Mucosa of rectum (tissue), 2 donors: ENCODE measurements at regions not wholly inside any gene's neighbourhood (a gene's known extent, or its start where the extent isn't known, plus 50 kb on each side); places are given as distances from the start of the nearest gene placed in this dataset.
"Not testable (repeated sequence)": the region's sequence is repeated elsewhere in the genome, so short reads cannot be mapped to it uniquely, and the experiment has no call there.

Experiments used
- H3K27ac ChIP-seq, 2 donors: one replicate each; pipeline ENCODE4 v1.7.0; 2013; ENCODE audit warnings: inconsistent platforms in 2 of 2, low read depth in 2 of 2, low read length in 2 of 2
- H3K27me3 ChIP-seq, 2 donors: one replicate each; pipeline ENCODE4 v1.7.0; 2013; ENCODE audit warnings: low read length in 2 of 2; ENCODE audit not compliant: control insufficient read depth in 2 of 2, insufficient read depth in 2 of 2
- H3K36me3 ChIP-seq, 2 donors: one replicate each; pipeline ENCODE4 v1.7.0; 2013; ENCODE audit warnings: low read length in 2 of 2; ENCODE audit not compliant: control insufficient read depth in 2 of 2, insufficient read depth in 2 of 2
- H3K4me1 ChIP-seq, 2 donors: one replicate each; pipeline ENCODE4 v1.7.0; 2013; ENCODE audit warnings: low read length in 2 of 2, mild to moderate bottlenecking in 1 of 2; ENCODE audit not compliant: control insufficient read depth in 2 of 2, insufficient read depth in 2 of 2
- H3K4me3 ChIP-seq, 2 donors: one replicate each; pipeline ENCODE4 v1.7.0; 2013; ENCODE audit warnings: low read length in 2 of 2
- H3K9ac ChIP-seq, 2 donors: one replicate each; pipeline ENCODE4 v1.7.0; 2013; ENCODE audit warnings: low read length in 2 of 2, low read depth in 1 of 2, mild to moderate bottlenecking in 1 of 2
- H3K9me3 ChIP-seq, 2 donors: one replicate each; pipeline ENCODE4 v1.7.0; 2013; ENCODE audit warnings: low read length in 2 of 2; ENCODE audit not compliant: control insufficient read depth in 2 of 2
- donor health status: healthy.
- donor health status: Normal muscosa, but diverticular disease.

DNA sequence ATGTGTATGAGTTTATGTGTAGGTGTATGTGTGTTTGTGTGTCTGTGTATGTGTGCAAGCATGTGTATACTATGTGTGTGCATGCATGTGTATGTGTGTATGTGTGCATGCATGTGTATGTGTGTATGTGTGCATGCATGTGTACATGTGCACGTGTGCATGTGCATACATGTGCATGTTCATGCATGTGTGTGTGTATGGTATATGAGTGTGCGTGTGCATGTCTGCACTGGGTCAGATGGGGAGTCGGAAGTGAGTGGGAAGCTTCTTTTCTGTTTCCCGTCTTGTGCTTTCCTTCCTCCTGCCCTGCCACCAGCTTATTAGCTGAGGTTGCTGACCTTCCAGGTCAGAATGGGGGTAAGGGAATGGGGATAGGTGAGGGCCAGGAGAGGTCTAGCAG lies 174.7 kb downstream of the MAP2K4 start:
- no peak overlapping the region for H3K9ac ChIP-seq

DNA sequence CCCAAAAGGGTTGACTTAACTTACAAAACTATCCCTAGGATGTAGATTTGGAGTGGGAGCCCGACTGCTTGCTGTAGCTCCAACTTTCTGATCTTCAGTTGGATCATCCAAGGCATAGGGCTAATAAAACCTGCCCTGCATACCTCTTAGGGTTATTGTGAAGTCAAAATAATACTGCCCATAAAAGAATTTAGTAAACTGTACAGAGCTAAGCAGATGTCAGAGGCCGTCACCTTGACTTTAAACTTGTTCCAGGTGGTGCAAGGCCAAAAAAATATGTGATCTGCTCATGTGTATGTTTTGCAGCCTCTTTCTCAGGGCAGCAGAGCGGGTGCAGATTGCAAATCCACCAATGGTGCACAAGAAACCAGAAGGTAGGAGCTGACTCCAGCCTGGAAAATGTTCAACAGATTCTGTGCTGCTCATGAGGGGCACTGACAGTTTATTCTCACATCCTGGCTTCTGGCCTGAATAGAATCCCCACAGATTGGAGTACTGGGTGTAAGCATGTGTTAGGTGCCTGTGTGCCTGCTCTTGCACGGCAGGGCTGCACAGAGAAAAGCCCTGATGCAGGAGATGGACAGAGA lies 180.7 kb downstream of the MAP2K4 start:
- Histone ChIP-seq H3K9ac (no peak overlapping the region), H3K36me3 (no peaks in the 10 kb centered on the region), H3K27me3 (no peaks in the 10 kb centered on the region), H3K4me3 (no peak overlapping the region), H3K27ac (no peak overlapping the region), H3K4me1 (no peaks in the 10 kb centered on the region), H3K9me3 (no peaks in the 10 kb centered on the region)

More for the DNA sequence above, 174.7 kb downstream of the MAP2K4 start:
- Histone ChIP-seq H3K4me3 (no peak overlapping the region), H3K27me3 (no peaks in the 10 kb centered on the region), H3K4me1 (no peaks in the 10 kb centered on the region), H3K9me3 (no peaks in the 10 kb centered on the region), H3K36me3 (no peaks in the 10 kb centered on the region), H3K27ac (no peak overlapping the region)

DNA sequence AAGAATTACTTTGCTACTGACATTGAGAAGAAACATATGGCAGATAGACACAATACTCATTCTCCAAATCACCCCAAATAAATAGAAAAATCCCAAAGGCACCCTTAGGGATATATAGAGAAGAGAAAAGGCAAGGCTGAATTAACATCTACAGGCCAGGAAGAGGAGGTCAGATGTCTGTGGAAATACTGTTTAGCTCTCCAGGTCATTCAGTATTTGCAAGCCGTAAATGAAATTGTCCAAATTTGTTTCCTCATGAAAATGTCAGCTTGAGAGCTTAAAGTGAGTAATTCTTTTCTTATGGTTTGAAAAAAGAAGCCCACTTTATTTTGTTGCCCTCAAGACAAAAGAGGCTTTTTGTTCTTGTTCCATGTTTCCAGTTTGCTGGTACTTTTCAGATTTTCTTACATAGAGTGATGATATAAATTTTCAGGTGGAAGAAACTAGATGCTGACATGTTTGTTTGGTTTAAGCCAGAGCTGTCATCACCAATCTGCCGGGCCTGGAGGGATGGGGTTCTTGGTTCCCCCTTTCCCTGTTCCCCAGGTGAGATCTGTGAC lies 189.0 kb downstream of the MAP2K4 start:
- Histone ChIP-seq H3K27ac (no peak overlapping the region), H3K36me3 (no peaks in the 10 kb centered on the region), H3K27me3 (no peaks in the 10 kb centered on the region)

DNA sequence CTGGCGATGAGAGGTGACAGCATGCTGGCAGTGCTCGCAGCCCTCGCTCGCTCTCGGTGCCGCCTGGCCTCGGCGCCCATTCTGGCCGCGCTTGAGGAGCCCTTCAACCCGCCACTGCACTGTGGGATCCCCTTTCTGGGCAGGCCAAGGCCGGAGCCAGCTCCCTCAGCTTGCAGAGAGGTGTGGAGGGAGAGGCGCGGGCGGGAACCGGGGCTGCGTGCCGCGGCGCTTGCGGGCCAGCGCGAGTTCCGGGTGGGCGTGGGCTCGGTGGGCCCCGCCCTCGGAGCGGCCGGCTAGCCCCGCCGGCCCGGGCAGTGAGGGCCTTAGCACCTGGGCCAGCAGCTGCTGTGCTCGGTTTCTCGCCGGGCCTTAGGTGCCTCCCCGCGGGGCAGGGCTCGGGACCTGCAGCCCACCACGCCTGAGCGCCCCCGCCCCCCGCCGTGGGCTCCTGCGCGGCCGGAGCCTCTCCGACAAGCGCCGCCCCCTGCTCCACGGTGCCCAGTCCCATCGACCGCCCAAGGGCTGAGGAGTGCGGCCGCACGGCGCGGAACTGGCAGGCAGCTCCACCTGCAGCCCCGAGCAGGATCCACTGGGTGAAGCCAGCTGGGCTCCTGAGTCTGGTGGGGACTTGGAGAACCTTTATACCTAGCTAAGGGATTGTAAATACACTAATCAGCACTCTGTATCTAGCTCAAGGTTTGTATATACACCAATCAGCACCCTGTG lies 200.2 kb downstream of the MAP2K4 start:
- H3K27ac ChIP-seq, H3K9ac ChIP-seq, H3K27me3 ChIP-seq, H3K36me3 ChIP-seq, H3K4me3 ChIP-seq, H3K4me1 ChIP-seq, H3K9me3 ChIP-seq: not testable (repeated sequence)

More for the DNA sequence above, 189.0 kb downstream of the MAP2K4 start:
- no peaks in the 10 kb centered on the region for H3K4me1 ChIP-seq
- no peak overlapping the region for H3K9ac ChIP-seq
- H3K9me3 ChIP-seq: no peaks in the 10 kb centered on the region
- H3K4me3 ChIP-seq: no peak overlapping the region

DNA sequence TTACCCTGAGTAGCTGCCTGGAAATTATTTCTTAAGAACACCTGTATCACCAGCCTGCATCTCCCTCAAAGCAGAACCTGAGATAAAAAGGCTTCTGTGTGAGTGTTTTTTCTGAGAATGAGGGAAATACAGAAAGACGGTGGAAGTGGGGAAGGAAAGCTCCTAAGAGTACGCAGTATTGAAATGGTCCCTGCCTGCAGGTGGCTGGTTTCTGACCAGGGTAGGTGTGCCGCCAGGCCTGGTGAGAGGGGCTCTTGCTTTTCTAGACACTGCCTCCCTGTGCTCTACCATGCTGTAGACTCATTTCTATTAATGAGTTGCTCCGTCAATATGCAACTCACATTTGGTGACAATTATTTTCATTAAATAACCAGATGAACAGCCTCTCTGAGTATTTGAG lies 201.7 kb downstream of the MAP2K4 start:
- no peaks in the 10 kb centered on the region for H3K4me1 ChIP-seq
- H3K27ac ChIP-seq: no peak overlapping the region
- H3K27me3 ChIP-seq: no peaks in the 10 kb centered on the region
- no peaks in the 10 kb centered on the region for H3K9me3 ChIP-seq
- no peaks in the 10 kb centered on the region for H3K36me3 ChIP-seq
- no peak overlapping the region for H3K4me3 ChIP-seq
- H3K9ac ChIP-seq: no peak overlapping the region

DNA sequence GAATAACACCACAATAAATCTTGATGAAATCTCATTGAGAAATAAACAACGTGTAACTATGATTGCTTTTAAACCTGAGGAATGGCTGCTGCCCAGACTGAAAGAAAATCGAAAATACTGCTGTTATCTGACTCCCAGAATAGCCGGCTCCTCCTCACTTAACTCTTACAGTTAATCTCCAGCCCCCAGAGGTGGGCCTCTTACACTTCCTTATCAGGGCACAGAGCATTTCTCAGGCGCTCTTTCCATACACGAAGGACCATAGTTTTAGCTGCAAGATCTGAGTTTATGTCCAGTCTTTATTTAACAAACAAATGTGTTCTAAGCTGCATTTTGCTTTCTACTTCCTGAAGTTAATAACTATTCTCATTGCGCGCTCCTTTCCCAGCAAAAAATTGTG lies 206.9 kb downstream of the MAP2K4 start:
- Histone ChIP-seq H3K9ac (no peak overlapping the region), H3K27me3 (no peaks in the 10 kb centered on the region), H3K4me1 (no peaks in the 10 kb centered on the region), H3K27ac (no peak overlapping the region), H3K9me3 (no peaks in the 10 kb centered on the region), H3K4me3 (no peak overlapping the region), H3K36me3 (no peaks in the 10 kb centered on the region)

DNA sequence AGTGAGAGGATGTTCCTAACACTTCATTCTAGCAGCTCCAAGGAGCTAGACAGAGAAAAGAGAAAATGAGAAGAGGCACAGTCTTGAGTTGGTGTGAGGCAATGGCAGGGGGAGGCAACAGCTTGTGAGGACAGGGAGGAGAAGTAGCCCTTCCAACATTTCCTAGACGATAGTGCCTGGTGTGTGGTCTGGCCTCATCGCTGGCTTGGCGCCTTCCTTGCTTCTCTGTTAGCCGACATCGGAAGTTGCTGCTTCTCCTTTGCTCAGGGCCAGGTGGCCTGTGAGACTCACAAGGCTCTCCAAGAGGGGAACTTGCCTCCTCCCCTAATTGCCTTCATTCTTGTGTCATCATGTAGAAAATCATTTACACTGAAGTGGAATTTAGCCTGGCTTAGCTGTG lies 208.7 kb downstream of the MAP2K4 start:
- no peak overlapping the region for H3K4me3 ChIP-seq
- H3K9me3 ChIP-seq: no peaks in the 10 kb centered on the region
- no peaks in the 10 kb centered on the region for H3K27me3 ChIP-seq
- H3K36me3 ChIP-seq: no peaks in the 10 kb centered on the region
- H3K4me1 ChIP-seq: no peaks in the 10 kb centered on the region
- no peak overlapping the region for H3K27ac ChIP-seq
- no peak overlapping the region for H3K9ac ChIP-seq

DNA sequence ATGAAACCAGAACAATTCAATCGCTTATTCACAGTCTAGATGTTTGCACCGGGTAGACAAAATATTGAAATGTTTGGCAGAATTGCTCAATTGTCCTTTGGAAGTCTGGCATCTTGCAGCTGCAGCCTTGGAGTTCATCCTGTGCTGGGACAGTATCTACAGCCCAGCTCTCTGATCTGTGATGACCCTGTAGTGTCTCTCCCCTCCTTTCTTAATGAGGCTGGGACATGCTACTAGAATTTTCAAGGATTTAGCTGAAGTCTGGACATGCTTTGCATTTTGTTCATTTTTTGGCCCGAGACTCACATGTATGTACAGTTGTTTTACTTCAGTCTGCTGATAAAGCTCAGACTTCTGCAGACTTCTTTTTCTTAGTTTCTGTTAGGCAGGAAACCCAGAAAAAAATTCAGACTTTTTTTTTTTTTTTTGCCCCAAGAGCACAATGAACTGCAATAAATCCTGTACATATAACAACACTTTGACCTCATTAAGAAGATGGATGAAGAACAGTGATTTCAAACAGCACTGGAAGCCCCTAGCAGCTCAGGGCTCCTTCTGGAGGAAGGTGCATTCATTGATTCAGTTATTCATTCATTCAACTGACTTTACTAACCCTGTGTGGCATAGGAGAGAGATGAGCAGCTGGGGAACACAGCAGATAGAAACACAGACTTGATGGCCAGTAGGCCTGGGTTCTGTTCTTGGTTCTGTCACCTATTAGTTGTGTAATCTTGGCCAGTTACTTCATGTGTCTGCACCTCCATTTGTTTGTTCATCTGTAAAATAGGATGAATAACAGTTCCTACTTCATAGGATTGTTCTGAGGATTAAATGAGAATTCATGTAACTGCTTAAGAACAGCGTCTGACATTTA lies 210.0 kb downstream of the MAP2K4 start:
- Histone ChIP-seq H3K4me3 (no peak overlapping the region), H3K9ac (no peak overlapping the region), H3K27ac (no peak overlapping the region), H3K36me3 (no peaks in the 10 kb centered on the region), H3K27me3 (no peaks in the 10 kb centered on the region), H3K4me1 (no peaks in the 10 kb centered on the region), H3K9me3 (no peaks in the 10 kb centered on the region)

DNA sequence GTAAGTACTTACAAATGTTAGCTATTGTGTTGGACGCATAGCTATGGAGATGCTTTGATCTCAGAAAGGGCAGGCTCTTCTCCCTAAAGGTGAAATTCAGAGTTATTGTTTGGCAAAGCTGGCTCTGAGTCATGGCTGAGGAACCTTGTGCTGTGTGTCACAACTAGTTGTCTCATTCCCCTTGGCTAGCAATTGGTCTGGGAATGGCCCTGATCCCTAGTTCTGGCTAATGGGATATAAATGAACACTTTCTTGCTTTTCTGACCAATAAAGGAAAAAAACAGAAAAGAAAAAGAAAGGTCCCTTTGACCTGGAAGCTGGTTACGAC lies 210.6 kb downstream of the MAP2K4 start:
- H3K36me3 ChIP-seq: no peaks in the 10 kb centered on the region
- no peak overlapping the region for H3K9ac ChIP-seq
- H3K4me3 ChIP-seq: no peak overlapping the region
- H3K27ac ChIP-seq: no peak overlapping the region
- H3K27me3 ChIP-seq: no peaks in the 10 kb centered on the region
- no peaks in the 10 kb centered on the region for H3K4me1 ChIP-seq
- no peaks in the 10 kb centered on the region for H3K9me3 ChIP-seq

DNA sequence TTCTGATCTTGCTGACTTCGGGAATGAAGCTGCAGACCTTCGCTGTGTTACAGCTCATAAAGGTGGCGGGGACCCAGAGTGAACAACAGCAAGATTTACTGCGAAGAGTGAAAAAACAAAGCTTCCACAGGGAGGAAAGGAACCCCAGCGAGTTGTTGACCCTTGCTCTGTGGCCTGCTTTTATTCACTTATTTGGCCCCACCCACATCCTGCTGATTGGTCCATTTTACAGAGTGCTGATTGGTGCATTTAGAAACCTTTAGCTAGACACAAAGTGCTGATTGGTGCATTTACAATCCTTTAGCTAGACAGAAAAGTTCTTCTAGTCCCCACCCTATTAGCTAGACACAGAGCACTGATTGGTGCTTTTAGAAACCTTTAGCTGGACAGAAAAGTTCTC lies 218.3 kb downstream of the MAP2K4 start:
- H3K9me3 ChIP-seq, H3K9ac ChIP-seq, H3K36me3 ChIP-seq, H3K27ac ChIP-seq, H3K27me3 ChIP-seq, H3K4me3 ChIP-seq, H3K4me1 ChIP-seq: not testable (repeated sequence)
